ENCODE measurements at regions not wholly inside any gene's neighbourhood (a gene's known extent, or its start where the extent isn't known, plus 50 kb on each side); places are given as distances from the start of the nearest gene placed in this dataset.
"Not testable (repeated sequence)": the region's sequence is repeated elsewhere in the genome, so short reads cannot be mapped to it uniquely, and the experiment has no call there.

DNA sequence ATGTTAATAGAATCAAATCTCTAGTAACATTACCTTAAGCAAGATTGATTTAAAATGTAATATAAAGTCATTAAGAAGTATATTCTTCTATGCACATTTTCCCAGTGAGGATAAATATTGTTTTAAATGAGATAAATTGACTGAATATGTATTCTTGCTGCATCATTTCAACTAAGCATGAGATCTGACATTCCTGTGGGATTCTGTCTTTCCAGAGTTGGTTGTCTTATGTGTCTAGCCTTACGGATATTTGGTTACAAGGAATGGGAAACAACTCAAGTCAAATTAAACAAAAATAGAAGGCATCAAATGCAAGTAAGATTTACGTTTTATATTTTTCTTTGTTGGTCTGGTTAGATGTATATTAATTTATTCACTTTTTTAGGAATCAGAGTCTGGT lies 287.5 kb downstream of the PTGER3 start:
- DNase-seq, result no peak

DNA sequence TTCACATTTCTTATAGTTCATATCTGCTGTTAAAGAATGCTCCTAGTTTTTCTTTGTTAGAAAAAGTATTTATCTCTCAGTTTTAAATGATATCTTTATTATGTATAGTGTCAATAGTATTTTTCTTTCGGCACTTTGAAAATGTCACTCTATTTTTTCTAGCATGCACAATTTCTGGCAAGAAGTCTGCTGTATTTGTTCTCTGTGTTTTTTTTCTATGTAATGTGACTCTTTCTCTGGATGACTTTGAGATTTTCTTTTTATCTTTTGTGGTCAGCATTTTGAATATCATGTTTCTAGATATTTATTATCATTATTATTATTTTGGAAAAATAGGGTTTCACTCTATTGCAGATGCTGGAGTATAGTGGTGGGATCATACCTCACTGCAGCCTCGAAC lies 285.2 kb downstream of the PTGER3 start:
- DNase-seq, result no peak

DNA sequence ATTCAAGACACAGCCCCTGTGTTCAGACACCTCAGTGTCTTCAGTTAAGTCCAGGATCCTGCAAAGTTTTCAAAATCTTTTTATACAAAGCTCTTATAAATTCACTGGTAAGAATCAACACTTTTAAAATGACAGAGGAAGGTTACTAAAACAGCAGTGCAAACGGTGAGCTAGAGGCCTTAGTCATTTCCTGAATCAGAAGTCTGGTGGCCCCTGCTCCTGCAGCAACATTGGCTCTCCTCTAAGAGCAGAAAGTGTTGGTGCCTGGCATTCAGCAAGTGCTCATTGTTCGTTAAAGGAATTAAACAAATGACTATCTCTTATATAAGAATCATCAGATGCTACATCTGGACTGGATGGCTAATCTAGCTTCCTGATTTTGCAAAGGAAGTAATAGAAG lies 282.9 kb downstream of the PTGER3 start:
- DNase-seq, result no peak

DNA sequence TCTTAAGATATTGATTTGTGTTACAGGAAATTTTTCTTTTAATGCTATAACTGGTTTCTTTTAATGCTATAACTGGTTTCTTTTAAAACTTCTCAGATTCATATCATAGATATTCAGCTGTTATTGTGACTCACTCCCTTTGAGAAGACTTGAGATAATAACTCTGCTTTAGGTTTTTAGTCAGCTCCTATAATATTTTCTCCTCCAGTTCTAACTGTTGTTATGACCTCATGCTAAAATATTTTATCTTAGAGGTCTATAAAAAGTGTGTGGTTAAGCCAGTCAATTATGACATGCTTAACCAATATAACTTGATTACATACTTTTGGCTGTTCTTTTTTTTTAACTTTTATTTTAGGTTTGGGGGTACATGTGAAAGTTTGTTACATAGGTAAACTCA lies 280.2 kb downstream of the PTGER3 start:
- no peak for DNase-seq

DNA sequence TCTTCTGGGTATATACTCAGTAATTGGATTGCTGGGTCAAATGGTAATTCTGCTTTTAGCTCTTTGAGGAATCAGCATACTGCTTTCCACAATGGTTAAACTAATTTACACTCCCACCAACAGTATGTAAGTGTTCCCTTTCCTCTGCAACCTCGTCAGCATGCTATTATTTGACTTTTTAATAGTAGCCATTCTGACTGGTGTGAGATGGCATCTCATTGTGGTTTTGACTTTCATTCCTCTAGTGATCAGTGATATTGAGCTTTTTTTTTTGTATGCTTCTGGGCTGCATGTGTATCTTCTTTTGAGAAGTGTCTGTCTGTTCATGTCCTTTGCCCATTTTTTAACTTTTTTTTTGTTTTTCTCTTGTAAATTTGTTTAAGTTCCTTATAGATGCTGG lies 279.4 kb downstream of the PTGER3 start:
- no peak for DNase-seq

DNA sequence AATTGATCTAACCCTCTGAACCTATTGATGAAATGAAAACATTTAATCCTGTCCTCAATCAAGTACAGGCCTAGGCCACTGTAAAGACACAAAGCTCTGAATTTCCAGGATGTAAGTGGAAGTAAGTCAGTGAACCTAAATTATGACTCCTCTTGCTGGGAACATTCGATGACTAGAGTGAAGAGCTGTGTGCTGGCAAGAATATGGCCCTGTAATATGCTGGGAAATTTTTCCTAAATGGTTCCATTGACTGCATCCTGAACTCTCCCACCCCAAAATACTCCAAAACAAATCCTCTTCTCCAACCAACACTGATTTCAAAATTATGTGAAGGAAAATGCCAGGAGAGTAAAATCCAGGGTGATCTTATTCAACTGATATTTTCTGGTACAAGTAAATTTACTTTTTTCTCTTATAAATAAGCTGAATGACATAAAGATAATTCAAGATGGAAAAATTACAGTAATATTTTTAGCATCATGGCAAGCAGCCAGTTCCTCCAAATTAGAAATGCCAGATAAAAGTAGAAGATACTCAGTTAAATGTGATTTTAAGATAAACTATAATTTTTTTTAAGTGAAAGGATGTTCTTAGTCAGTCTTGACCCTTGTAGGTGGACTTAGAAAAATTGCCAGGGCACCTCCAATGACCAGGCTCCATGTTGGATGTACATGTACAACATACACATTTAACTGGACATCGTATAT lies 269.4 kb downstream of the PTGER3 start:
- no peak for DNase-seq

DNA sequence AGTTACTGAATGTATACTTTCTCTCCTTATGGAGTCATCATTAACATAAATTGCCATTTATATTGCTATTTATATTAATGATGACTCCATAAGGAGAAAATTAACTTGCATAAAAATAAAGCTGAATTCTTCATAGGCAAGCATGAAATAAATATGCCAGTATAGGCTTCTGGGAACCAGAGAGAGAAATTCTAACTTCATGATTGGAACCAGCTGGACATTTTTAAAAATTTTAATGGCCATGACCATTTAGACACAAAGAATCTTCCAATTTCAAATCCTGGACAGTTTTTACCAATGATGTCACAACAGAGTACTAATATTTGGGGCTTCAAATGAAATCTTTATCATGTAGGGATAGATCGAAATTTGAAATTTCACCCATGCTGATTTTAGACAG lies 268.7 kb downstream of the PTGER3 start:
- DNase-seq, result no peak

DNA sequence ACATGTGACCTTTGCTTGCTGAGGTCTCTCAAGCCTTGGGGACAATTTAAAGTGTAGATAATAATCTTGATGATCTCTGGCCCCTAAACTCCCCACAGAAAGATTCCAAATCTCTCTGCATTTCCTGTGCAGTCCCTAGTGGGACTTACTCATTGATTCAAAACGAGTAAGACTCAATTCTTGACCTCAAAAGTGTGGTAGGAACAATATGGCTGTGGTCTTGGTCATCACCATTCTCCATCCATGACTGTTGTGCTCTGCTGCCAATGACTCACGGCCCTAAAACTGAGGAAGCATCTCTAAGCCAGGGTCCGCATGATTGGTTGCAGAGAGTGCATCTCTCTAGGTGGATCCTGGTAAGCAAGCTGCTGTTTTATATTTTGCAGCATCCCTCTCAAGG lies 268.0 kb downstream of the PTGER3 start:
- no peak for DNase-seq

DNA sequence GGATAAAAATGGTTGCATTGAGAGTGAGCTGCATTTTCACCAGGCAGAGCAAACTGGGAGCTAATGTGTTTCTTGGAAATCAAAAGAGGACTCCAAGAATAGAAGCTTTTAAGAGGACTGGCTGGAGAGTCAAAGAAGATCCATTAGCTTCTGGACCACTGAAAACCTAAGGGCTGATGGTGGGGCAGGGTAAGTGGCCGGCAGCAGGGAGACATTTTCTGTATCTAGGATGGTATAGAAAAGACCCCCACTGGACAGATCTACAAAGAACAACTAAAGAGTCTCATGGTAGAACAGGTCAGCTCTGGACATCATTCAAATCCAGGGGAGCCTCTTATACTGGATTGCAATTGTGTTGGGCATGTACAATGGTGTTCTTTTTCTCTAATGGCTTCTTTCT lies 262.3 kb downstream of the PTGER3 start:
- DNase-seq, result no peak

DNA sequence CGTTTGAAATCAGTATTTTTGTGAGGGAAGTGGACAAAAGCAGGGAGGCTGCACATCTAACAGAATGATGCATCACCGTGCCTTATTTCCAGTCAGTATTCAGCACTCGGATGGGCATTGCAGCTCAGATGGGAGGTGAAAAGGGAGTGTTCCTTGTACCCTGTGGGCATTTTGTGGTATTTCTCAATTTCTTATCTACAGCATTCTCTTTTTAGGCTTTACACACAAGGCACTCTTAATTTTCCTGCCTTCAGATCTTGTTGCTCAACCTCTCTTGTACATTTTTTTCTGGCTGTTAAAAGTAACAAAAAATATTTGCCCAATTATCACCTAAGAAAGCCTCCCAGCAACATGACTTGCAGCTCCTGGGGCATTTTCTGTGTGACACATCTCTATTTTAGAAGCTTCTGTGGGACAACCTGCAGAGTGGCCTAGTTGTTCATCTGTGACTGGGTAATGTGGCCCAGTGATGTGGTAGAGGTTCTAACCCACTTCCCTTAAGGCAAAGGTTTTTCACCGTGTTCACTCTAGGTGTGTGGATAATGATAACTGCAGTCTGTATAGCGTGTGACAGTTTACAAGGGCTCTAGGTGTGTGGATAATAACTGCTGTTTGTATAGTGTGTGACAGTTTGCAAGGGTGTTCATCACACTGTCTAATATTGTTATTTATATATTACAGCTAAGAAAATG lies 257.2 kb downstream of the PTGER3 start:
- DNase-seq, result no peak

DNA sequence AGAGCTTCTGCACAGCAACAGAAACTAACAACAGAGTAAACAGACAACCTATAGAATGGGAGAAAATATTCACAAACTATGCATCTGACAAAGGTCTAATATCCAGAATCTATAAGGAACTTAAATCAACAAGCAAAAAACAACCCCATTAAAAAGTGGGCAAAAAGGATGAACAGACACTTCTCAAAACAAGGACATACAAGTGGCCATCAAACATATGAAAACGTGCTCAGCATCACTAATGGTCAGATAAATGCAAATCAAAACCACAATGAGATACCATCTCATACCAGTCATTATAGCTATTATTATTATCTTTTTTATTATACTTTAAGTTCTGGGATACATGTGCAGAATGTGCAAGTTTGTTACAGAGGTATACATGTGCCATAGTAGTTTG lies 252.6 kb downstream of the PTGER3 start:
- not testable (repeated sequence) for DNase-seq

DNA sequence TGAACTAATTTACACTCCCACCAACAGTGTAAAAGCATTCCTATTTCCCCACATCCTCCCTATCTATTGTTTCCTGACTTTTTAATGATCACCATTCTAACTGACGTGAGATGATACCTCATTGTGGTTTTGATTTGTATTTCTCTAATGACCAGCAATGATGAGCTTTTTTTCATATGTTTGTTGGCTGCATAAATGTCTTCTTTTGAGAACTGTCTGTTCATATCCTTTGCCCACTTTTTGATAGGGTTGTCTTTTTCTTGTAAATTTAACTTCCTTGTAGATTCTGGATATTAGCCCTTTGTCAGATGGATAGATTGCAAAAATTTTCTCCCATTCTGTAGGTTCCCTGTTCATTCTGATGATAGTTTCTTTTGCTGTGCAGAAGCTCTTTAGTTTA lies 251.3 kb downstream of the PTGER3 start:
- not testable (repeated sequence) for DNase-seq

DNA sequence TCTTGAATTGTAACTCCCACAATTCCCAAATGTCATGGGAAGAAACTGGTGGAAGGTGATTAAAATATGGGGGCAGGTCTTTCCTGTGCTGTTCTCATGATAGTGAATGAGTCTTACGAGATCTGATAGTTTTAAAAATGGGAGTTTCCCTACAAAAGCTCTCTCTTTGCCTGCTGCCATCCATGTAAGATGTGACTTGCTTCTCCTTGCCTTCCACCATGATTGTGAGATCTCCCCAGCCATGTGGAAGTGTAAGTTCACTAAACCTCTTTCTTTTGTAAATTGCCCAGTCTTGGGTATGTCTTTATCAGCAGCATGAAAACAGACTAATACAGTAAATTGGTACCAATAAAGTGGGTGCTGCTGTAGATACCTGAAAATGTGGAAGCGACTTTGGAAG lies 245.0 kb downstream of the PTGER3 start:
- DNase-seq, result not testable (repeated sequence)

DNA sequence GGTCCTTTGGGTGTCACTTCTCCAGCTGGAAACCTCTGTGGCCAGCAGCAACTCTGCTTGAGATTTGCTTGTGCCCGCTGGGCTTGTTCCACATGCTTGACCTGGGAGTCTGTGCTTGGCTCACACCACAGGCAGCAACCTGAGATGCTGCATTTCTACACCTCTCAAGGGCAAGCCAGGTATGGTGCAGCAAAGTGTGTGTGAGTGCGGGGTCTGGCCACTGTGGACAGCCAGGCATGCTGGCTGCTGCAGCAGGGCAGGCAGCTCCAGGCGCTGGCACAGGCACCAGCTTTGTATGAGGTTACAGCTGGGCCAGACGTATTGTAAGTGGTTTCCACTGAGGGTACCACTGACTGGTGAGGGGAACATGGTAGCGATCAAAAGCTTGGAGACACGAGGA lies 242.0 kb downstream of the PTGER3 start:
- no peak for DNase-seq

DNA sequence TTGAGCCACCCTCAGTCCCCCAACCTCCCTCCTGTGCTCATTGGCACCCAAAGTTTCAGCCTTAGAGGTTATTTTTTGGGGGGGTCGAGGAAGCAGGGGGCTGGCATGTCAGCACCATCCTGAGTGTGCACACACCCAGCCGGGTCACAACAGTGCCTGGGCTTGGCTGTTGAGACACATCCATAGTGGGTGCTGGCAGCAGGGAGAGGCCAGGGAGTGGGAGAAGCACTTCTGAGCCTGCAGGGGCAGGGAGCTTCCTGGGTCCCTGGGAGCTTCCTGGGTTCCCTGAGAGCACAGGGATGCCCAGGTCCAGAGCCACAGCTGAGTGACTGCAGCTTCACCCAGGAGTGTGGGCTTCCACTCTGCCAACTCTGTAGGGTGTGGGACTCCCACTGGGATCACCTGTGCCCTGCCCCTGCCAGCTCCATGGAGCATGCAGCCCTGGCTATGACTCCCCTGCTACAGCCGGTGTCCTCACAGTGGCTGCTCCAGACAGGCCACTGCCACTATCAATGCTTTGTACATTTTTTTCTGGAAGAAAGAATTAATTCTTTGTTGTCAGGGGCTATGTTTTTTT lies 240.4 kb downstream of the PTGER3 start:
- DNase-seq, result no peak

DNA sequence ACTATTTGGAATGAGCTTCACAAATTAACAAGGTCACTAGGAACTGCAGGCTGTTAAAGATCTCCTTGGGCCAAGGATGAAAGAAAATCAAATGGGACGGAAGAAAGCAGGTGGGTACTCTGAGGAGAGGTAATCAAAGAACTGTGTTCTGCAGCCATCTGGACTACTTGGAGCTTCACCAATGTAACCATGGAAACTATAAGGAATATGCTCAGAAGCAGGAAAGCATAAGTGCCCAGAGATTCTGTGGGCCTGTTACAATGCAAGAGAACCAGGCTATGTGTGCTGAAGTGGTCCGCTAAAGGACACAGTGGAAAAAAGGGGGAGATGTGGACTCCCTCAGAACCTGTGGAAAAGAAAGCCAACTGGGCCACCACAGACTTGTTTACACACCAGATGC lies 238.5 kb downstream of the PTGER3 start:
- DNase-seq, result no peak

DNA sequence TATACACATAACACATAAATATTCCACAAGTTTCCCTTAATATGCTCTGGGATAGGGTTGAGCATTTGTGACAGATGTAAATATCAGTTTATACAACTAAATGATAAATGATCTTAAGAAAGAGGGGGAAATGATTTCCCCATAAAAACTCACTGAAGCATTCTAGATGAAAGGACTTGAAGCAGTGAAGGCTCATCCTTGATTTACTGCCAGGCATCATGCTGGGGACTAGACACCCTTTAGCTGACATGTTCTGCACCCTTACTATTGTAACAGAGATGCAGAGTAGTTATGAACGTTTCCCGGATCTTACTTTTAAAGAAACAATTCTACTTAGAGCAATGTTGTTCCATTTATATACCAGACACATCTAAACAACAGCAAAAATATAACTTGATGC lies 235.8 kb downstream of the PTGER3 start:
- DNase-seq, result no peak

DNA sequence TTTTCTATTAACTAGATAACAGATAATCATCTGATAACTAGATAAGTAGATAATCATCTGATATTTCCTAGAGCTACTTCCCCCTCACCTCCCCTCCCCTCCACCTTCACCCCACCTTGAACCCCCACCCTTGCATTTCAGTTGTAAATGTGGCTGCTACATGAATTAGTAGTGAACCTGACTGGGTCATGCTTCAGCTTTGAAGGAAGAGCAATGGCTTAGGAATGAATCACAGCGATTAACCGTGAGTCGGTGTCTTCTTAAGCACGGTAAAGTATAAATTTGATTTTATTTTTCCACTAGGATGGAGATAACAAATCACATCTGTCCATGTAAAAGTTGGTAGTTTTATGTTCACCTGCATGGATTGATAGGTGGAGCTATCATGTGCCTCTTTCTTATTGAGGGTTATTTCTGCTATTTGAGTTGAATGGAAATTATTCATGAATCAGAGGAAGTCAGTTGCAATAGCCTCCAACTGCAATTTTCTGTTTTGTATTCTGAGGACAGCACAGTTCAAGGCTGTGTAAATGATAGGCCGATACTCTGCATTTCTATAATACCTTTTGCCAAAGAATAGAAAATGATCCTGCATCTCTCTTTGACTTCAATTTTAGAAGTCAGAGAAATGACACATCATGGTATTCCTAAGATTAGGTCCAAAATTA lies 235.0 kb downstream of the PTGER3 start:
- no peak for DNase-seq

DNA sequence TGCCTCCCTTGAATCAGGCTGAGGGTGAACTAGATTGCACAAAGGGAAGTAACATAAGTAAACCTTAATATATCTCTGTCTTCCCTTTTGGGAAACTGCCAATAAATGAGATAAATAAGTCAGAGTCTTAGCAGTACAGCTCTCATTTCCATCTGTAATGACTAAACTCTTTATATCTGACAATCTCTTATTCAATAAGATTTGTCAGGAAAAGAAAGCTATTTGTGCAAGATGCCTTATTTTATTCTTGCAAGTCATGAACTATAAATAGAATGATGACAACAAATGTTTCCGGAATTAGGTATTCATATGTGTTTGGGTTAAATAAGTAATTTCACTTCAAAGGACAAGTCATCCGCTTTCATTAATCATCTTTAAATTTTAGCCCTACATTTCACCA lies 229.2 kb downstream of the PTGER3 start:
- DNase-seq, result no peak

DNA sequence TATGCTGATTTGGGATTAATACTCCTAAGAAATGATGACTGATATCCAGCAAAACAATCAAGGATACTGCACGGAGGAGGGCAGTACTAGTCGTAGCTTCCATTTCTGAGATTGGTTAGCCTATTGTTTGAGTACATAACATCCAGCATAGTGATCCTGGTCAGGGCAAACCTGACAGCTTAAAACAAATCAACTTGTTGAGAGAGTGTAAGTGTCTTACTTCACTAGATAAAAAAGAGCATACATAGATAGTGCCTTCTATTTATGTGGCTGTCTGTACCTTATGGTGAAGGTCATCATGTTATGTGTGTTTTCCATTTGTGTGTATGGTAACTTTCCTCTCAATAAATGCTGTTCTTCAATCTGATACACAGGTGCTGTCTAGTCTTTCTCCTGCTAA lies 228.4 kb downstream of the PTGER3 start:
- no peak for DNase-seq

DNA sequence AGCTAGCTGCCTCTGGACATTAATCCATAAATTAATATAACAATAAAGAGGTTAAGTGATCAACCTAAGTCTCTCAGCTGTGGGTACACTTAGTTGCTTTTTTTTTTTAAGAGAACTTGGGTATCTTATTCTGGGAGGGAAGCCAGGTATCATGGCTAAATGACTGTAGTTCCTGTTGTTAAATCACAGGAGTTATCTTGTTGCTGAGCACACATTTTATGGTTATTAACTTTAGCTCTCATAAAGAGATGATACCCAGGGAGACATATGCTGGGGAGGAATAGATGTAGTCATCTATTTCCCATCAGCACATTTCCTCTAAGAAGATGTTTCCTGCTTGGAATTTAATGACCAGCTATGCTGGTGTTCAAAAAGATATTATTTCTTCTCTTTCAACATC lies 227.8 kb downstream of the PTGER3 start:
- DNase-seq, result no peak

DNA sequence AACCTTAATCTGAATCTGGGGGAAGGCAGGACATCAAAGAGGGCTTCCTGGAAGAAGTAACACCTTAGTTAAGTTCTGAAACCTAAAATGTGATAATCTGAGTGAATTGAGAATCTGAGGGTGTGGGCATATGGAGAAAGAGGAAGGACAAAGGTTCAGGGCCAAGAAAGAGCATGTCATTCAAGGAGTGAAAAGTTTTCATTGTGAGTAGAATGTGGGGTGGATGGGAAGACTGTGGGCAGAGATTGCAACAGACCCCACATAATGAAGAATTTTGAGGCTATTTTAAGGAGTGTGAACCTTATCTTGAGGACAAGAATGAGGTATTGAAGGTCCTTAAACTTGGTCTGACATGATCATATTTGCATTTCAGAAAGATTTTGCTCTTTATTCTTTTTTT lies 227.2 kb downstream of the PTGER3 start:
- DNase-seq, result no peak

DNA sequence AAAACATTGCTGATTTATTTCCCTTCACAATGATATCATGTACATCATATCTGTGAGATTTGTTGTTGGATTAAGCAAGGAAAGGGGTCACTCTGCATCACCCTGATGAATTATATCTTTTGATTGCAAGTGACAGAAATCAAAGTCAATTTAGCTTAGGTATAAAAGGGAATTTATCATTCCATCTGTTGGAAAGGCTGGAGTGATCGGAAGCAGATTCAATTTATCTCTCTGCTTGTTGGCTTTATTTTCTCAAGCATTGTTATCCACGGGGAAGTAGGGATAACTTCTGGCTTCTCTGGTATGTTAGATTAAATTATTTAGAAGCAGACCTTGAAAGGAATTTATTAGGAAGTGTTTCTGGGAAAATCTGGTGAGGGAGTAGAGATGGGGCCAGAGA lies 226.6 kb downstream of the PTGER3 start:
- DNase-seq, result no peak

DNA sequence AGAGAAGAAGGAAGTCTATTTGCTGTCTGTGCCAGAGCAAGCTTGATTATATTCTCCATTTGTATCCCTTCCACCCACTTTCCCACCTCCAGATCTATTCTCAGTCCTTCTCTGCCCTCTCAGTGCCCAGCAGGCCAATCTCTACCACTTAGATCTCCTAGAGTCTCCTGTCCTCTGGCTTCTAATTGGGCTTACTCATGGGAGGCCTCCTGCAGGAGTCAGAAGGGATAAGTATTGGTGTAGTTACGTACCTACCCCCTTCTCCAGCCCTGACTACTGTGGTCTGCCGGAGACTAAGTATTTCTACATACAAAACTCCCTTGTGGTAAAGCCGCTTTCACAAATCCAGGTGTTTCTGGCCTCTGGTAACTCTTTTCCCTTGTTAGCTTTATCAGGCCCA lies 221.2 kb downstream of the PTGER3 start:
- no peak for DNase-seq
